Mesothelial cell of epicardium (in vitro differentiated cells): ENCODE measurements at regions not wholly inside any gene's neighbourhood (a gene's known extent, or its start where the extent isn't known, plus 50 kb on each side); places are given as distances from the start of the nearest gene placed in this dataset.

Source experiments
- DNase-seq, 2 experiments: peaks; one replicate each; pipeline ENCODE4 v3.0.0; 2021; ENCODE audit warnings: low spot score in 2 of 2; ENCODE audit not compliant: unreplicated experiment in 2 of 2
- H3K27ac Mint-ChIP-seq: 2 replicates; pipeline ENCODE4 v1.8.0; 2021; ENCODE audit warnings: mixed read lengths
- H3K27me3 Mint-ChIP-seq: 2 replicates; pipeline ENCODE4 v1.8.0; 2021; ENCODE audit warnings: low read depth, mixed read lengths
- H3K36me3 Mint-ChIP-seq: 2 replicates; pipeline ENCODE4 v1.8.0; 2021; ENCODE audit warnings: mixed read lengths
- H3K4me1 Mint-ChIP-seq: 2 replicates; pipeline ENCODE4 v1.8.0; 2021; ENCODE audit warnings: mixed read lengths
- H3K4me3 Mint-ChIP-seq: 2 replicates; pipeline ENCODE4 v1.8.0; 2021; ENCODE audit warnings: mild to moderate bottlenecking, moderate library complexity, mixed read lengths
- H3K9me3 Mint-ChIP-seq: 2 replicates; pipeline ENCODE4 v1.8.0; 2021; ENCODE audit warnings: mixed read lengths
- TF ChIP-seq, protein P1 (sequence below): fragments of 200-600 bp; sonication (generic); IDR thresholded peaks from one replicate; pipeline ENCODE4 v1.5.0; 2021; ENCODE audit warnings: antibody characterized with exemption; ENCODE audit not compliant: unreplicated experiment

DNA sequence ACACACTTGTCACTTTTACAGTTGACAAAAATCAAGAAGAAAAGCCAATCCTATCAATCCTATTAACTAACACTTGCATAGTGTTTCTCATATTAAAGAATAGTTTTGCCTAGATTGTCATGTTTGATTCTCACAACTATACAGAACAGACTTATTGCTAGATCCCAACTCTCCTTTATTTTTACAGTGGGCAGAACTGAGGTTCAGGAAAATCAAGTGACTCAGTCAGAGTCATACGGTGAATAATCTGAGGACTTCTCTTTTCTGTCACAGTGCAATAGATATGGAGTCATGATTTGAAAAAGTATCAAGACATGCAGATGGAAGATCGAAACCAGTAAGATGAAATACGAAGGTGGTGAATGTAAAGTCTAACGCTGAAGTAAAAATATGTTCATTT, 195.1 kb upstream of the CITED2 start:
- no peak for DNase-seq
- H3K36me3 Mint-ChIP-seq: no peaks in the 10 kb centered on the region
- peak overlapping the region; percentile 90 for H3K27ac Mint-ChIP-seq
- peaks cover 46% of the 10 kb centered on the region for H3K4me1 Mint-ChIP-seq
- no peaks in the 10 kb centered on the region for H3K27me3 Mint-ChIP-seq
- H3K4me3 Mint-ChIP-seq: no peak overlapping the region
- H3K9me3 Mint-ChIP-seq: peaks cover 5% of the 10 kb centered on the region
- TF ChIP-seq, protein P1, sequence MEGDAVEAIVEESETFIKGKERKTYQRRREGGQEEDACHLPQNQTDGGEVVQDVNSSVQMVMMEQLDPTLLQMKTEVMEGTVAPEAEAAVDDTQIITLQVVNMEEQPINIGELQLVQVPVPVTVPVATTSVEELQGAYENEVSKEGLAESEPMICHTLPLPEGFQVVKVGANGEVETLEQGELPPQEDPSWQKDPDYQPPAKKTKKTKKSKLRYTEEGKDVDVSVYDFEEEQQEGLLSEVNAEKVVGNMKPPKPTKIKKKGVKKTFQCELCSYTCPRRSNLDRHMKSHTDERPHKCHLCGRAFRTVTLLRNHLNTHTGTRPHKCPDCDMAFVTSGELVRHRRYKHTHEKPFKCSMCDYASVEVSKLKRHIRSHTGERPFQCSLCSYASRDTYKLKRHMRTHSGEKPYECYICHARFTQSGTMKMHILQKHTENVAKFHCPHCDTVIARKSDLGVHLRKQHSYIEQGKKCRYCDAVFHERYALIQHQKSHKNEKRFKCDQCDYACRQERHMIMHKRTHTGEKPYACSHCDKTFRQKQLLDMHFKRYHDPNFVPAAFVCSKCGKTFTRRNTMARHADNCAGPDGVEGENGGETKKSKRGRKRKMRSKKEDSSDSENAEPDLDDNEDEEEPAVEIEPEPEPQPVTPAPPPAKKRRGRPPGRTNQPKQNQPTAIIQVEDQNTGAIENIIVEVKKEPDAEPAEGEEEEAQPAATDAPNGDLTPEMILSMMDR: no peak

DNA sequence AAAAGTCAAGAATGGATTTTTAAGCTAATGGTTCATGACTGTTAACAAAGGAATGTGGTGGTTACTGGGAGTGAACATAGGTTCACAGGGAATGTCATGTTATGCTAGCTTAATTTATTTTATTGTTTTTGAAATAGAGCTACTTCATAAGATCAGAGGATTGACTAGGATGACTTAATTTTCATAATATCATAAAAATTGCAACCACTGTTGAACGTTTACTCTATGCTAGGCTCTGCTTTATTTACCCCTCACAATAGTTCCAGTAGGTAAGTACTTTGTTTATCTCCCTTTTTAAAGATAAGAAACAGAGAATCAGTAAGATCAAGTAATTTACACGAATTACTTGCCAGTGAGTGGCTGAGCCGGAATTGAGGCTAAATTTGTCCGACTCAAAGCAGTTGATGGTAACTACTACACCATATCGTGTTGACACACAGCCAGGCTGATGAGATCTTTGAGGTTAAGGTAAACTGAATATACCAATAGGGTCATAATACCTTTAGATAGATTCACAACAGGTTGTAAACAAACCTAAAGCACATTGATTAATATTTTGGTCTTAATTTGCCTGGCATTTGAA, 194.6 kb upstream of the CITED2 start:
- Mint-ChIP-seq H3K9me3 (peaks cover 6% of the 10 kb centered on the region), H3K36me3 (no peaks in the 10 kb centered on the region), H3K27ac (peak overlapping the region; percentile 90), H3K4me1 (peaks cover 46% of the 10 kb centered on the region), H3K27me3 (no peaks in the 10 kb centered on the region), H3K4me3 (no peak overlapping the region)
- no peak for DNase-seq
- TF ChIP-seq, protein P1: no peak

DNA sequence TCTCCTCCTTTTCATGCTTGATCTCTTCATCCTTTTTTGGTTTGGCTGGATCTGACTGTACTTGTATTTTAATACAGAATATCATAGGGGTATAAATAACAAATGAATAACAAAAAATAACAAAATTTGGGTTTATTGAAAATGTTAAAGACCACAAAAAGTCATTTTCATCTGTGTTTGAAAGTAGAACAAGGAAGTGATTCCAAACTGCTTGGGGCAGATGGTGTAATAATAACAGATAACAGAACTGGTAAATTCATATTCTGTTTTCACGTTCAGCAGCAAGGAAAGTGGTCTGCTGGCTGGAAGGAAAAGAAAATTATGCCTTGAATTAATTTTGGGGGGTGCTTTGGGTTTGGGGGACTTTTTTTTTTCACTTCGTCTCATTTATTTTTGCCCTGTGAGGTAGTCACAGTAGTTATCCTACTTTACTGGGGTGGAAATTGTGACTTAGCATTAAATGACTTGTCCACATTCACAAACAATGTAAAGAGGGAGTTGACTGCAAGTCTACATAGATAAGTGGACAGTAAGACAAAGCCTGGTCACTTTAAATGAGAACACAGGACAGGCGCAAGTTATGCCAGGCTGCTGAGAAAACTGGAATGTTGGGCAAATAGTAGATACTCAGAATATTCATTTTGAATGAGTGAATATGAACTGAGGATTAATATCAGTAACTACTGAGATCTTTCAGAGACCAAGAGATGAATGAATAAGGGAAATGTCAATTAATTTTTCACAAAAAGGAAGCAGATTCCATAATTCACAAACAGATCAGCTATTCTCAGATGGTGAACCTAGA, 193.9 kb upstream of the CITED2 start:
- TF ChIP-seq, protein P1: no peak
- Mint-ChIP-seq H3K27ac (peak overlapping the region; percentile 90), H3K36me3 (peaks cover 1% of the 10 kb centered on the region), H3K4me1 (peaks cover 46% of the 10 kb centered on the region), H3K27me3 (no peaks in the 10 kb centered on the region), H3K4me3 (no peak overlapping the region), H3K9me3 (peaks cover 9% of the 10 kb centered on the region)
- no peak for DNase-seq

DNA sequence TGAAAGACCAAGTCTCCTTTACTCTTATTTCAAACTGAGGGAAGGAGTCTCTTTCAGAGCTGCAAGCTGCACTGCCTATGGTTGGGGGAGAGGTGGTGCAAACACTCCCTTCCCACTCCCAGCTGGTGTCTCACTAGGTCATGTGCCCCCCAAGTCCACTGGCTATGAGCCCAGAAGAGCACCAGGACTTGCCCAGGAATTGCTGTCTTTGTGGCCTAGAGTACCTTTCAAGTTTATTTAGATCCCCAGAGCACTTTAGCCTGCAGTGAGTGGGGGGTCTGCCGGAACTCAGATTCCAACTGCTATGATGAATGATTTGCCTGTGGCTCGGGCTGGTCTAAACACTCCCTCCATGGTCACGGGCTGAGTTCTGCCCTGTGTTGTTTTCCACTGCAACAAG, 192.6 kb upstream of the CITED2 start:
- DNase-seq: no peak
- H3K4me1 Mint-ChIP-seq: peaks cover 42% of the 10 kb centered on the region
- H3K27ac Mint-ChIP-seq: no peak overlapping the region
- H3K9me3 Mint-ChIP-seq: peaks cover 10% of the 10 kb centered on the region
- no peak overlapping the region for H3K4me3 Mint-ChIP-seq
- H3K27me3 Mint-ChIP-seq: no peaks in the 10 kb centered on the region
- TF ChIP-seq, protein P1: no peak
- H3K36me3 Mint-ChIP-seq: peaks cover 2% of the 10 kb centered on the region

DNA sequence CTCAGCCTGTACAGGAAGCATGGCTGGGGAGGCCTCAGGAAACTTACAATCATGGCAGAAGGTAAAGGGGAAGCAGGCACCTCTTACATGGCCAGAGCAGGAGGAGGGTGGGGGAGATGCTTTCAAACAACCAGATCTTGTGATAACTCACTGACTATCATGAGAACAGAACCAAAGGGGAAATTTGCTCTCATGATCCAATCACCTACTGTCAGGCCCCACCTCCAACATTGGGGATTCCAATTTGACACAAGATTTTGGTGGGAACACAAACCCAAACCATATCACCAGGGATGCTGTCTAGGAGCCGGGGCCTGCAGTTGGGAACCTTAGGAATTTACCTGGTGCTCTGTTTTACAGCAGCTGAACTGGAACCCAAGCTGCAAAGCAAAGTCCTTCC, 191.1 kb upstream of the CITED2 start:
- Mint-ChIP-seq H3K9me3 (peaks cover 21% of the 10 kb centered on the region), H3K27me3 (no peaks in the 10 kb centered on the region), H3K27ac (no peak overlapping the region), H3K4me1 (peaks cover 38% of the 10 kb centered on the region), H3K36me3 (peaks cover 6% of the 10 kb centered on the region), H3K4me3 (no peak overlapping the region)
- TF ChIP-seq, protein P1: no peak
- DNase-seq: no peak
